ENCODE measurements at regions not wholly inside any gene's neighbourhood (a gene's known extent, or its start where the extent isn't known, plus 50 kb on each side); places are given as distances from the start of the nearest gene placed in this dataset.

DNA sequence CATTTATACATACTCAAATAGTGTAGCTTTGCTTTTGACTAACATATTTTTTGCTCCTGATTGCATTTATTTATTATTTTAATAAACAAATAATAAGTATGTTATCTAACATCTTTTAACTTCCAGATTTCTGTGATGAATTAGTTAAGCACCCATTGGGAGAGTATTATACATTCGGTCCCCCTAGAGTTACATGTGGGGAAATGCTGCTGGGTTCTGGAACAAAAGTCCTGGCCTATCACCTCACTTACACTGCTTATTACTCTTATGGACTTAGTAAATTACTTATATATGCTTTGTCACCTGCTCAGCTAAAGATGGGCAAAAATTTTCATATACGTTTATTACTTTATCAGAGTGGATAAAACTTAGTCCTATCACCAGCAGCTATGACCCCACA, 1163.0 kb downstream of the FAM181B start:
- TF ChIP-seq CTCF (IDR thresholded peaks at IDR 0.05; ENCODE audit: insufficient read depth, low read length) (no peak), GABPA (IDR thresholded peaks at IDR 0.05; ENCODE audit: low read depth) (no peak), REST (IDR thresholded peaks at IDR 0.05; ENCODE audit: insufficient replicate concordance, low read depth) (no peak), POLR2AphosphoS5 (IDR thresholded peaks at IDR 0.05; ENCODE audit: low read depth) (no peak), SPI1 (IDR thresholded peaks at IDR 0.05; ENCODE audit: borderline replicate concordance, low read depth) (no peak)

All from HL-60 (cell line).